HEK293T (cell line): ENCODE measurements at regions not wholly inside any gene's neighbourhood (a gene's known extent, or its start where the extent isn't known, plus 50 kb on each side); places are given as distances from the start of the nearest gene placed in this dataset.

Experiments
- CTCF ChIA-PET: fragments of 350-600 bp; formaldehyde crosslinking; extraction: SDS; loops from one replicate; lab custom pipeline; 2021; ENCODE audit warnings: antibody characterized with exemption, inconsistent platforms; lab: Yijun Ruan, JAX
- POLR2A ChIA-PET: fragments of 350-600 bp; formaldehyde crosslinking; extraction: SDS; loops from one replicate; lab custom pipeline; 2020; ENCODE audit warnings: antibody characterized with exemption, inconsistent platforms; lab: Yijun Ruan, JAX
- DNase-seq: peaks from one replicate; pipeline ENCODE4 v3.0.0; 2012; ENCODE audit warnings: mixed read lengths; ENCODE audit errors: extremely low spot score
- ARNT ChIP-seq: fragments of 450-650 bp; IDR thresholded peaks from 2 replicates; pipeline ENCODE4 v1.6.1; 2017; ENCODE audit warnings: mild to moderate bottlenecking
- BHLHE40 ChIP-seq: fragments of 450-650 bp; IDR thresholded peaks from 2 replicates; pipeline ENCODE4 v1.6.1; 2016; ENCODE audit warnings: mild to moderate bottlenecking, moderate library complexity, borderline replicate concordance
- CTBP1 ChIP-seq: fragments of 450-650 bp; IDR thresholded peaks from 2 replicates; pipeline ENCODE4 v1.6.1; 2016; ENCODE audit warnings: borderline replicate concordance
- ELF4 ChIP-seq: fragments of 450-650 bp; IDR thresholded peaks from 2 replicates; pipeline ENCODE4 v1.6.1; 2017; ENCODE audit warnings: antibody characterized with exemption
- FOXA1 ChIP-seq: fragments of 450-650 bp; IDR thresholded peaks from 2 replicates; pipeline ENCODE4 v1.6.1; 2016; ENCODE audit warnings: mild to moderate bottlenecking
- FOXK2 ChIP-seq: fragments of 450-650 bp; IDR thresholded peaks from 2 replicates; pipeline ENCODE4 v1.6.1; 2016; ENCODE audit warnings: mild to moderate bottlenecking
- FOXM1 ChIP-seq: fragments of 450-650 bp; IDR thresholded peaks from 2 replicates; pipeline ENCODE4 v1.6.1; 2017; ENCODE audit warnings: mild to moderate bottlenecking, borderline replicate concordance
- HDGF ChIP-seq: fragments of 450-650 bp; IDR thresholded peaks from 2 replicates; pipeline ENCODE4 v1.6.1; 2017; ENCODE audit warnings: antibody characterized with exemption, borderline replicate concordance
- L3MBTL2 ChIP-seq: fragments of 450-650 bp; conservative IDR thresholded peaks from 2 replicates; pipeline ENCODE4 v1.6.1; 2016; ENCODE audit warnings: mild to moderate bottlenecking
- LEF1 ChIP-seq: fragments of 450-650 bp; IDR thresholded peaks from 2 replicates; pipeline ENCODE4 v1.6.1; 2017; ENCODE audit warnings: mild to moderate bottlenecking, borderline replicate concordance
- NFRKB ChIP-seq: fragments of 450-650 bp; IDR thresholded peaks from 2 replicates; pipeline ENCODE4 v1.6.1; 2016; ENCODE audit warnings: mild to moderate bottlenecking, moderate library complexity
- PKNOX1 ChIP-seq: fragments of 450-650 bp; IDR thresholded peaks from 2 replicates; pipeline ENCODE4 v1.6.1; 2016
- SP1 ChIP-seq: fragments of 450-650 bp; IDR thresholded peaks from 2 replicates; pipeline ENCODE4 v1.6.1; 2017
- SUZ12 ChIP-seq: fragments of 450-650 bp; IDR thresholded peaks from 2 replicates; pipeline ENCODE4 v1.6.1; 2016; ENCODE audit warnings: mild to moderate bottlenecking
- TARDBP ChIP-seq: fragments of 450-650 bp; IDR thresholded peaks from 2 replicates; pipeline ENCODE4 v1.6.1; 2016
- ZNF384 ChIP-seq: fragments of 450-650 bp; IDR thresholded peaks from 2 replicates; pipeline ENCODE4 v1.6.1; 2016

GRCh38 chr7:53684693-53685092, 649.3 kb downstream of the POM121L12 start:
- no peak for TF ChIP-seq FOXK2
- no peak for DNase-seq
- POLR2A ChIA-PET = no interaction called here
- CTCF ChIA-PET = no interaction called here

- TF ChIP-seq SP1 = no peak
- no peak for TF ChIP-seq NFRKB
- TF ChIP-seq FOXK2 = no peak
- no peak for TF ChIP-seq PKNOX1
- no peak for TF ChIP-seq ELF4
- no peak for TF ChIP-seq FOXA1
- no peak for TF ChIP-seq LEF1
- TF ChIP-seq ARNT = no peak
- TF ChIP-seq CTBP1 = no peak
- TF ChIP-seq HDGF = no peak
- no peak for TF ChIP-seq SUZ12
- DNase-seq = no peak
- ChIA-PET CTCF (no interaction called here), POLR2A (no interaction called here)
Measured at GRCh38 chr7:53690411-53690810, 655.0 kb downstream of the POM121L12 start.

DNA sequence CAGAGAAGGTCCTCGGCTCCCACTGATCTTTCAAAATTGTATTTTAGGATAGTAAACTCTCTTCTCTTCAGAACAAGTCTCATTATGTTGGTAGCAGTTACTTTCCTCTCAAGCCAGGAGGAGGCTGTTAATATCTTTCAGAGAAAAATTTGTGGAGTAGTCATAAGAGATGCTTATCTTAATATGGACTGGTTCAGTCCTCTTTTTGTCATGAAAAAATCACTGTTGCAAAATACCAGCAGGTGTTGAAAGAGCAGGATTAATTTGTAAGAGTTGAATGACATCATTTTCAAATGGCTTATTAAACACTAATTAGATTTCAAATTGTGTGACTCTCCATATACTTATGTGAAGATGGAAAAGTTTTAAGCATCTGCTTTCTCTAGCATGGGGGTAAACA, 662.5 kb downstream of the POM121L12 start:
- no peak for TF ChIP-seq ARNT
- no peak for TF ChIP-seq TARDBP
- TF ChIP-seq ELF4 = no peak
- TF ChIP-seq ZNF384 = no peak
- no peak for TF ChIP-seq SUZ12
- TF ChIP-seq CTBP1 = no peak
- no peak for TF ChIP-seq SP1
- no peak for DNase-seq
- CTCF ChIA-PET = no interaction called here
- POLR2A ChIA-PET = no interaction called here

DNA sequence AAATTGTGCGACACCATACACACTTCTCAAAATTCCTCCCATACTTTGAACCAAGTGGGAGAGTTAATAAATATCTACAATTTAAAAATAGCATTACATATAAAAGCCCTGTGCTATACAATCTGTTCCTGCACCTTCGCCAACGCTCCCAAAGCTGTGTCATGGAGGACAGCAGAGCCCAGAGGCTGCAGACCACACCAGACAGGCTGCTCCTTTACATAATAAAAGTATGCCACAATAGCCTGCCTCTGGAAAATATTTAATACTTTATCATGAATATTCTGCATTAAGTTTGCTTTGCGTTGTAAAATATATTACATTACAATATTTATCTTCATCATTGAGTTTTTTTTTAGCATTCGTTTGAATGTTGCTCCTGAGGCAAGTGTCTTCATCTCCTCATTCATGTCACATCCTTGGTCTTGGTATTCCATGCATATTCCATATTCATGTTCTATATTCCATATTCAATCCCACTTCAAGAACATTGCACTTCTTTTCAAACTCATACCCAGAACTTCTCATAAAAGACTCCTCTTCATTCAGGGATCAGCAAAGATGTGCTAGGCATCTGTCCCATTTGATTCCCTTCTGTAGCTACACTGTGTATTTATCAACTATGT, 663.9 kb downstream of the POM121L12 start:
- POLR2A ChIA-PET = no interaction called here
- CTCF ChIA-PET = no interaction called here
- DNase-seq = no peak
- no peak for TF ChIP-seq HDGF
- TF ChIP-seq L3MBTL2 = no peak
- TF ChIP-seq LEF1 = no peak
- no peak for TF ChIP-seq FOXM1
- no peak for TF ChIP-seq ZNF384
- TF ChIP-seq BHLHE40 = no peak
- TF ChIP-seq SP1 = no peak
- no peak for TF ChIP-seq ELF4
- TF ChIP-seq PKNOX1 = no peak
- TF ChIP-seq CTBP1 = no peak
- no peak for TF ChIP-seq TARDBP
- no peak for TF ChIP-seq NFRKB
- TF ChIP-seq ARNT = no peak
- TF ChIP-seq SUZ12 = no peak
- TF ChIP-seq FOXA1 = no peak
- no peak for TF ChIP-seq FOXK2

DNA sequence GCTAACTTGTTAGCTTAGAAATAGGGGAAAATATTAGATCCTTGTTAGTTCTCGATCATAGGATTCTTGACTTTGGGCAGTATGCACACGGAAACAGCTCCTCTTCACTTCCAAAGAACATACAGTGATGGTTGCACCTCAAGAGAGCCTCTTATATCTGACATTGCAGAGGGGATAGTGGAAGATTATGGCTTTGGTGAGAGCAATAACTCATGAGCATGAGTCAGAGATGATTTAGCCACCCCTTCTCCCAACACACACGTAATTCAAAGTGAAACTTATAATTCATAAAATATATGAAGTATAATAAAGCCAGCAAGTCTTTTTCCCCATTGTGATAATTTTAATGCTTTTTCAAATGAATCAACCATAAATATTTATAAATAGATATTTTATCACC, 683.7 kb downstream of the POM121L12 start:
- POLR2A ChIA-PET = no interaction called here
- CTCF ChIA-PET = no interaction called here
- TF ChIP-seq FOXA1 = no peak
- TF ChIP-seq SUZ12 = no peak
- no peak for TF ChIP-seq BHLHE40
- TF ChIP-seq L3MBTL2 = no peak
- TF ChIP-seq TARDBP = no peak
- TF ChIP-seq PKNOX1 = no peak
- TF ChIP-seq ARNT = no peak
- TF ChIP-seq LEF1 = no peak
- TF ChIP-seq CTBP1 = no peak
- TF ChIP-seq NFRKB = no peak
- TF ChIP-seq ELF4 = no peak
- no peak for TF ChIP-seq ZNF384
- no peak for TF ChIP-seq FOXM1
- no peak for TF ChIP-seq FOXK2
- TF ChIP-seq SP1 = no peak
- DNase-seq = no peak

DNA sequence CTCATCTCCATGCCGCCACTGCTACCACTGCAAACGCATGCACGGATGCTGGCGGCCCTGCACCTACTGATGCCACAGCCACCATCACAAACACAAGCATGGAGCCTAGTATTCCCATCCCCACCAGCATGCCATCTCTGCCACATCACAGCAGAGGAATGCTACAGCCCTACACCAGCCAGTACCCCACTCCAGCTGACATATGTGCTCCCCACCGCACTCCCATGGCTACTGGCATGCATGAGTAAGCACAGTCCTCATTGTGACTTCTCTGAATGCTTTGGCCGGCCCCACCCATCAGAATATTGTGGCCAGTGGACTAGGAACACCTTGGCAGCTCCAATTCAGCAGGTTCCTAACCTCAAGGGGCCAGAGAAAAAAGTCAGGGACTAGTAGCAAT, 705.5 kb downstream of the POM121L12 start:
- ChIA-PET CTCF (no interaction called here), POLR2A (no interaction called here)
- DNase-seq = no peak
- TF ChIP-seq CTBP1 (no peak), L3MBTL2 (no peak), LEF1 (no peak), BHLHE40 (no peak), PKNOX1 (no peak), ELF4 (no peak), HDGF (no peak), FOXK2 (no peak), SP1 (no peak), ZNF384 (no peak), SUZ12 (no peak), FOXA1 (no peak), FOXM1 (no peak), ARNT (no peak), TARDBP (no peak), NFRKB (no peak)
